Keratinocyte (primary cell): ENCODE measurements at regions not wholly inside any gene's neighbourhood (a gene's known extent, or its start where the extent isn't known, plus 50 kb on each side); places are given as distances from the start of the nearest gene placed in this dataset.

Experiments
- DNase-seq: peaks from one replicate; pipeline ENCODE4 v3.0.0-alpha.2; 2011; ENCODE audit warnings: low read depth, missing footprints, low spot score
- FAIRE-seq: peaks from 2 replicates; lab custom pipeline; 2011; peaks lifted over from hg19 to GRCh38; lab: Jason Lieb, UNC
- H2AFZ ChIP-seq: 2 replicates; pipeline ENCODE4 v1.6.0; 2012; ENCODE audit warnings: low read length, control low read depth, inconsistent platforms; ENCODE audit not compliant: control insufficient read depth
- H3K27ac ChIP-seq: 2 replicates; pipeline ENCODE4 v1.5.1; 2011; ENCODE audit warnings: low read length; ENCODE audit not compliant: control insufficient read depth, insufficient read depth
- H3K27me3 ChIP-seq: 3 replicates; pipeline ENCODE4 v1.6.0; 2011; ENCODE audit warnings: low read length; ENCODE audit not compliant: control insufficient read depth, insufficient read depth; ENCODE audit errors: extremely low read depth
- H3K36me3 ChIP-seq, 2 experiments: 2 replicates in 1 of 2; 3 replicates in 1 of 2; pipeline ENCODE4 v1.5.1; 2011; ENCODE audit warnings: low read length in 2 of 2, mild to moderate bottlenecking in 1 of 2; ENCODE audit not compliant: control insufficient read depth in 2 of 2, insufficient read depth in 2 of 2; ENCODE audit errors: extremely low read depth in 1 of 2
- H3K4me1 ChIP-seq: 3 replicates; pipeline ENCODE4 v1.5.1; 2011; ENCODE audit warnings: low read length; ENCODE audit not compliant: control insufficient read depth, insufficient read depth; ENCODE audit errors: extremely low read depth
- H3K4me2 ChIP-seq: 3 replicates; pipeline ENCODE4 v1.6.0; 2011; ENCODE audit warnings: low read depth, low read length; ENCODE audit not compliant: control insufficient read depth, insufficient read depth; ENCODE audit errors: extremely low read depth
- H3K4me3 ChIP-seq, 3 experiments: fragments of 200-600 bp in 1 of 3; sonication (generic) in 1 of 3; 2 replicates in 2 of 3; 3 replicates in 1 of 3; pipeline ENCODE4 v1.5.1; 2011 to 2016; ENCODE audit warnings: low read length in 3 of 3, mild to moderate bottlenecking in 3 of 3, control low read depth in 2 of 3, inconsistent platforms in 1 of 3, low read depth in 1 of 3, mixed read lengths in 1 of 3, mixed run types in 1 of 3, moderate library complexity in 1 of 3; ENCODE audit not compliant: control insufficient read depth in 2 of 3, insufficient read depth in 2 of 3; ENCODE audit errors: extremely low read depth in 1 of 3
- H3K79me2 ChIP-seq: 2 replicates; pipeline ENCODE4 v1.6.0; 2012; ENCODE audit warnings: low read length; ENCODE audit not compliant: control insufficient read depth, insufficient read depth
- H3K9ac ChIP-seq: 3 replicates; pipeline ENCODE4 v1.6.0; 2011; ENCODE audit warnings: low read length; ENCODE audit not compliant: control insufficient read depth, insufficient read depth; ENCODE audit errors: extremely low read depth
- H3K9me1 ChIP-seq: 3 replicates; pipeline ENCODE4 v1.6.0; 2011; ENCODE audit warnings: low read length; ENCODE audit not compliant: control insufficient read depth, insufficient read depth; ENCODE audit errors: extremely low read depth
- H3K9me3 ChIP-seq: 2 replicates; pipeline ENCODE4 v1.5.1; 2012; ENCODE audit warnings: low read depth, low read length; ENCODE audit not compliant: control insufficient read depth
- H4K20me1 ChIP-seq: 3 replicates; pipeline ENCODE4 v1.6.0; 2011; ENCODE audit warnings: low read length; ENCODE audit not compliant: control insufficient read depth, insufficient read depth; ENCODE audit errors: extremely low read depth
- CTCF ChIP-seq, 3 experiments: IDR thresholded peaks in 1 of 3; conservative IDR thresholded peaks in 1 of 3; optimal IDR thresholded peaks in 1 of 3; 2 replicates in 2 of 3; 3 replicates in 1 of 3; pipeline versions ENCODE3 to v1.5.1; 2011; ENCODE audit warnings: low read length in 3 of 3, mild to moderate bottlenecking in 3 of 3, moderate library complexity in 2 of 3, control low read depth in 1 of 3, inconsistent platforms in 1 of 3; ENCODE audit not compliant: insufficient read depth in 2 of 3; ENCODE audit errors: extremely low read depth in 1 of 3
- EZH2 ChIP-seq: IDR thresholded peaks from one replicate; pipeline ENCODE4 v1.6.1; 2012; ENCODE audit warnings: inconsistent platforms, mild to moderate bottlenecking, low read length, moderate library complexity
- dilution Hi-C: fragments of 300-500 bp; cut with MboI; formaldehyde crosslinking; loops from one replicate; pipeline ENCODE4 v1.7.0; 2020; ENCODE audit warnings: low sequenced_read_pairs; ENCODE audit not compliant: extremely low pct_ligation_motif_present

- Histone ChIP-seq H3K36me3 (no peaks in the 10 kb centered on the region), H2AFZ (no peak overlapping the region), H3K9me1 (no peaks in the 10 kb centered on the region), H4K20me1 (no peaks in the 10 kb centered on the region), H3K9ac (no peak overlapping the region), H3K9me3 (no peaks in the 10 kb centered on the region), H3K79me2 (no peaks in the 10 kb centered on the region), H3K4me3 (no peak overlapping the region), H3K27me3 (no peaks in the 10 kb centered on the region), H3K4me1 (no peaks in the 10 kb centered on the region), H3K4me2 (no peak overlapping the region), H3K27ac (no peak overlapping the region)
- no peak for TF ChIP-seq EZH2
- TF ChIP-seq CTCF (optimal IDR thresholded peaks at IDR 0.05 in 1 of 3, IDR thresholded peaks at IDR 0.05 in 1 of 3, conservative IDR thresholded peaks at IDR 0.05 in 1 of 3; ENCODE audit: extremely low read depth in 1 of 3, insufficient read depth in 2 of 3, low read length in 3 of 3), result no peak
- DNase-seq (no peak), FAIRE-seq (no peak)
- dilution Hi-C loops, result no loop called here
These were observed 1383.3 kb upstream of the PCDH7 start for GRCh38 chr4:29336861-29337260.

GRCh38 chr4:29372971-29373370, 1347.2 kb upstream of the PCDH7 start:
- Histone ChIP-seq H3K27ac (no peak overlapping the region), H3K4me2 (no peak overlapping the region), H3K36me3 (no peaks in the 10 kb centered on the region), H3K9me3 (no peaks in the 10 kb centered on the region), H3K27me3 (no peaks in the 10 kb centered on the region), H3K9ac (no peak overlapping the region), H2AFZ (no peak overlapping the region), H3K4me1 (no peaks in the 10 kb centered on the region), H3K4me3 (no peak overlapping the region), H4K20me1 (no peaks in the 10 kb centered on the region), H3K79me2 (no peaks in the 10 kb centered on the region), H3K9me1 (no peaks in the 10 kb centered on the region)
- DNase-seq, result no peak
- dilution Hi-C loops, result no loop called here
- TF ChIP-seq EZH2 (no peak), CTCF (optimal IDR thresholded peaks at IDR 0.05 in 1 of 3, IDR thresholded peaks at IDR 0.05 in 1 of 3, conservative IDR thresholded peaks at IDR 0.05 in 1 of 3; ENCODE audit: extremely low read depth in 1 of 3, insufficient read depth in 2 of 3, low read length in 3 of 3) (no peak)
- FAIRE-seq, result no peak
